ENCODE measurements at regions not wholly inside any gene's neighbourhood (a gene's known extent, or its start where the extent isn't known, plus 50 kb on each side); places are given as distances from the start of the nearest gene placed in this dataset.

- no peak for TF ChIP-seq EZH2 (IDR thresholded peaks at IDR 0.05; ENCODE audit: insufficient read depth, poor library complexity, severe bottlenecking)
- TF ChIP-seq EZH2phosphoT487 (IDR thresholded peaks at IDR 0.05; ENCODE audit: insufficient read depth, low read depth): no peak
These were observed 1223.2 kb upstream of the TMEM132C start for GRCh38 chr12:127043731-127044130.

Data from GM23248 (cell line).